ENCODE measurements at regions not wholly inside any gene's neighbourhood (a gene's known extent, or its start where the extent isn't known, plus 50 kb on each side); places are given as distances from the start of the nearest gene placed in this dataset.

DNA sequence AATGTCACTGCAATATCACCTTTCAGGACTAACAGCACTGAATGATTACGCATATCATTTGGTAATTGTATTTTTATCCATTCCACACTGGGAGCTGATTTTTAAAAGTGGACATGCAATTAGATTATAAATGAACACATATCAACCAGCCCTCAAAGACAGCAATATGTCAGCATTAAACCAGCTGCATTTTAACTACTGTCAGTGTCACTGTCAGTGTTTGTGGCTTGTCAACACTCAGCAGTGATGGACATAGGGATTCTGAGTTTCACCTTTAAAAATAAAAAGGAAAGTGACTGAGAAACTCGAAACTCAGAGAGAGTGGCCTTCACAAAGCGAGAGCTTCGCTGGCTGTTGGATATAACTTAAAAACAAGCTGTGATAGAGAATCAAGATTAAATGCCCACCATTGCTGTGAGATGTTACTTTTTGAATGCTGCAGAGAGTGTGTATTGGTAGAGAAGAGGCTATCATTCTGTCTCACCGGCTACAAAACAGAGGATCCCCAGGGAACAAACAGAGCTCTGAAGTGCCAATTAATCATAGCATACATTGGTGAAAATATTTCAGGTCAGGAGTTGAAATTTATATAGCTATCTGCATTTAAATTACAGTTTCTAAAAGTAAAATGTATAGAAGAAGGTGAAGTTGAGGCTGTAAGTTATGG is 635.8 kb downstream of the SQOR start:
- H3K27ac Mint-ChIP-seq, result no peak overlapping the region
- CTCF ChIA-PET, result no interaction called here
- POLR2A ChIA-PET, result no interaction called here

DNA sequence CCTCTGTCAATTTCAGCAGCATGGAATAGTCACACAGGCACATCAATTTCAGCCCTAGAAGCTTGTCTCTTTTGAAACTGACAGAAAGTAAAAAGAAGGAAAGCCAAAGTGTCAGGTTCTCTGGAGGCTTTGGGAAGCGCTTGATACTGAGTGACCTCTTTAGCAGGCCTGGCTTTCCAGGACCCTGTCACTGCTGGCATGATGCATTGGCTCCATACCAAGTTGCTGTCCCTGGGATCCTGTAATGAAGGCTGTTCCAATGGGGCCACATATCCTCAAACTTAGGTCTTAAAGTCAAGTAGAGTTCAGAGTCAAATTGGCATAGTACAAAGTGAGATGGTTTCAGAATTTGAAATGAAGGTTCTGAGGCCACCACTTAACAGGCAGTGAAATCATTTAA is 640.9 kb downstream of the SQOR start:
- no peaks in the 10 kb centered on the region for H3K9me3 Mint-ChIP-seq
- H3K27ac Mint-ChIP-seq, result no peak overlapping the region
- ChIA-PET POLR2A (no interaction called here), CTCF (no interaction called here)
- no peaks in the 10 kb centered on the region for H3K4me1 Mint-ChIP-seq
- H3K27me3 Mint-ChIP-seq (ENCODE audit: low read depth), result no peaks in the 10 kb centered on the region
- ATAC-seq (no peak), DNase-seq (ENCODE audit: low spot score) (no peak)
- H3K4me3 Mint-ChIP-seq, result no peak overlapping the region
- H3K36me3 Mint-ChIP-seq, result no peaks in the 10 kb centered on the region
- TF ChIP-seq, protein P1, sequence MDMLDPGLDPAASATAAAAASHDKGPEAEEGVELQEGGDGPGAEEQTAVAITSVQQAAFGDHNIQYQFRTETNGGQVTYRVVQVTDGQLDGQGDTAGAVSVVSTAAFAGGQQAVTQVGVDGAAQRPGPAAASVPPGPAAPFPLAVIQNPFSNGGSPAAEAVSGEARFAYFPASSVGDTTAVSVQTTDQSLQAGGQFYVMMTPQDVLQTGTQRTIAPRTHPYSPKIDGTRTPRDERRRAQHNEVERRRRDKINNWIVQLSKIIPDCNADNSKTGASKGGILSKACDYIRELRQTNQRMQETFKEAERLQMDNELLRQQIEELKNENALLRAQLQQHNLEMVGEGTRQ (CRISPR knock-in tag; IDR thresholded peaks at IDR 0.05), result no peak
- no peak for TF ChIP-seq ZNF423 (CRISPR knock-in tag; IDR thresholded peaks at IDR 0.05)
- TF ChIP-seq TEAD1 (CRISPR knock-in tag; IDR thresholded peaks at IDR 0.05), result no peak
- no peak for TF ChIP-seq KAT7 (CRISPR knock-in tag; IDR thresholded peaks at IDR 0.05; ENCODE audit: borderline replicate concordance)
- no peak for TF ChIP-seq ZNF121 (CRISPR knock-in tag; IDR thresholded peaks at IDR 0.05)
- TF ChIP-seq, protein P2, sequence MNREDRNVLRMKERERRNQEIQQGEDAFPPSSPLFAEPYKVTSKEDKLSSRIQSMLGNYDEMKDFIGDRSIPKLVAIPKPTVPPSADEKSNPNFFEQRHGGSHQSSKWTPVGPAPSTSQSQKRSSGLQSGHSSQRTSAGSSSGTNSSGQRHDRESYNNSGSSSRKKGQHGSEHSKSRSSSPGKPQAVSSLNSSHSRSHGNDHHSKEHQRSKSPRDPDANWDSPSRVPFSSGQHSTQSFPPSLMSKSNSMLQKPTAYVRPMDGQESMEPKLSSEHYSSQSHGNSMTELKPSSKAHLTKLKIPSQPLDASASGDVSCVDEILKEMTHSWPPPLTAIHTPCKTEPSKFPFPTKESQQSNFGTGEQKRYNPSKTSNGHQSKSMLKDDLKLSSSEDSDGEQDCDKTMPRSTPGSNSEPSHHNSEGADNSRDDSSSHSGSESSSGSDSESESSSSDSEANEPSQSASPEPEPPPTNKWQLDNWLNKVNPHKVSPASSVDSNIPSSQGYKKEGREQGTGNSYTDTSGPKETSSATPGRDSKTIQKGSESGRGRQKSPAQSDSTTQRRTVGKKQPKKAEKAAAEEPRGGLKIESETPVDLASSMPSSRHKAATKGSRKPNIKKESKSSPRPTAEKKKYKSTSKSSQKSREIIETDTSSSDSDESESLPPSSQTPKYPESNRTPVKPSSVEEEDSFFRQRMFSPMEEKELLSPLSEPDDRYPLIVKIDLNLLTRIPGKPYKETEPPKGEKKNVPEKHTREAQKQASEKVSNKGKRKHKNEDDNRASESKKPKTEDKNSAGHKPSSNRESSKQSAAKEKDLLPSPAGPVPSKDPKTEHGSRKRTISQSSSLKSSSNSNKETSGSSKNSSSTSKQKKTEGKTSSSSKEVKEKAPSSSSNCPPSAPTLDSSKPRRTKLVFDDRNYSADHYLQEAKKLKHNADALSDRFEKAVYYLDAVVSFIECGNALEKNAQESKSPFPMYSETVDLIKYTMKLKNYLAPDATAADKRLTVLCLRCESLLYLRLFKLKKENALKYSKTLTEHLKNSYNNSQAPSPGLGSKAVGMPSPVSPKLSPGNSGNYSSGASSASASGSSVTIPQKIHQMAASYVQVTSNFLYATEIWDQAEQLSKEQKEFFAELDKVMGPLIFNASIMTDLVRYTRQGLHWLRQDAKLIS (CRISPR knock-in tag; IDR thresholded peaks at IDR 0.05; ENCODE audit: borderline replicate concordance), result no peak

More for the DNA sequence above, 635.8 kb downstream of the SQOR start:
- DNase-seq (ENCODE audit: low spot score) (no peak), ATAC-seq (no peak)
- Mint-ChIP-seq H3K36me3 (no peaks in the 10 kb centered on the region), H3K27me3 (ENCODE audit: low read depth) (no peaks in the 10 kb centered on the region), H3K4me3 (no peak overlapping the region), H3K4me1 (no peaks in the 10 kb centered on the region), H3K9me3 (no peaks in the 10 kb centered on the region)
- TF ChIP-seq, protein P3, sequence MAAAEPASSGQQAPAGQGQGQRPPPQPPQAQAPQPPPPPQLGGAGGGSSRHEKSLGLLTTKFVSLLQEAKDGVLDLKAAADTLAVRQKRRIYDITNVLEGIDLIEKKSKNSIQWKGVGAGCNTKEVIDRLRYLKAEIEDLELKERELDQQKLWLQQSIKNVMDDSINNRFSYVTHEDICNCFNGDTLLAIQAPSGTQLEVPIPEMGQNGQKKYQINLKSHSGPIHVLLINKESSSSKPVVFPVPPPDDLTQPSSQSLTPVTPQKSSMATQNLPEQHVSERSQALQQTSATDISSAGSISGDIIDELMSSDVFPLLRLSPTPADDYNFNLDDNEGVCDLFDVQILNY (CRISPR knock-in tag; IDR thresholded peaks at IDR 0.05), result no peak
- TF ChIP-seq SMAD3 (CRISPR knock-in tag; IDR thresholded peaks at IDR 0.05; ENCODE audit: borderline replicate concordance) (no peak), TCF7 (CRISPR knock-in tag; IDR thresholded peaks at IDR 0.05; ENCODE audit: low read depth) (no peak), ELF4 (CRISPR knock-in tag; IDR thresholded peaks at IDR 0.05; ENCODE audit: low read depth) (no peak), NR1H2 (CRISPR knock-in tag; IDR thresholded peaks at IDR 0.05) (no peak), ZNF138 (CRISPR knock-in tag; conservative IDR thresholded peaks at IDR 0.05) (no peak), CBFB (CRISPR knock-in tag; IDR thresholded peaks at IDR 0.05; ENCODE audit: low read depth) (no peak), PRRX2 (CRISPR knock-in tag; IDR thresholded peaks at IDR 0.05) (no peak)
- TF ChIP-seq, protein P4, sequence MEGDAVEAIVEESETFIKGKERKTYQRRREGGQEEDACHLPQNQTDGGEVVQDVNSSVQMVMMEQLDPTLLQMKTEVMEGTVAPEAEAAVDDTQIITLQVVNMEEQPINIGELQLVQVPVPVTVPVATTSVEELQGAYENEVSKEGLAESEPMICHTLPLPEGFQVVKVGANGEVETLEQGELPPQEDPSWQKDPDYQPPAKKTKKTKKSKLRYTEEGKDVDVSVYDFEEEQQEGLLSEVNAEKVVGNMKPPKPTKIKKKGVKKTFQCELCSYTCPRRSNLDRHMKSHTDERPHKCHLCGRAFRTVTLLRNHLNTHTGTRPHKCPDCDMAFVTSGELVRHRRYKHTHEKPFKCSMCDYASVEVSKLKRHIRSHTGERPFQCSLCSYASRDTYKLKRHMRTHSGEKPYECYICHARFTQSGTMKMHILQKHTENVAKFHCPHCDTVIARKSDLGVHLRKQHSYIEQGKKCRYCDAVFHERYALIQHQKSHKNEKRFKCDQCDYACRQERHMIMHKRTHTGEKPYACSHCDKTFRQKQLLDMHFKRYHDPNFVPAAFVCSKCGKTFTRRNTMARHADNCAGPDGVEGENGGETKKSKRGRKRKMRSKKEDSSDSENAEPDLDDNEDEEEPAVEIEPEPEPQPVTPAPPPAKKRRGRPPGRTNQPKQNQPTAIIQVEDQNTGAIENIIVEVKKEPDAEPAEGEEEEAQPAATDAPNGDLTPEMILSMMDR (IDR thresholded peaks at IDR 0.05), result no peak
- TF ChIP-seq, protein P5, sequence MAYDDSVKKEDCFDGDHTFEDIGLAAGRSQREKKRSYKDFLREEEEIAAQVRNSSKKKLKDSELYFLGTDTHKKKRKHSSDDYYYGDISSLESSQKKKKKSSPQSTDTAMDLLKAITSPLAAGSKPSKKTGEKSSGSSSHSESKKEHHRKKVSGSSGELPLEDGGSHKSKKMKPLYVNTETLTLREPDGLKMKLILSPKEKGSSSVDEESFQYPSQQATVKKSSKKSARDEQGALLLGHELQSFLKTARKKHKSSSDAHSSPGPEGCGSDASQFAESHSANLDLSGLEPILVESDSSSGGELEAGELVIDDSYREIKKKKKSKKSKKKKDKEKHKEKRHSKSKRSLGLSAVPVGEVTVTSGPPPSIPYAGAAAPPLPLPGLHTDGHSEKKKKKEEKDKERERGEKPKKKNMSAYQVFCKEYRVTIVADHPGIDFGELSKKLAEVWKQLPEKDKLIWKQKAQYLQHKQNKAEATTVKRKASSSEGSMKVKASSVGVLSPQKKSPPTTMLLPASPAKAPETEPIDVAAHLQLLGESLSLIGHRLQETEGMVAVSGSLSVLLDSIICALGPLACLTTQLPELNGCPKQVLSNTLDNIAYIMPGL (CRISPR knock-in tag; IDR thresholded peaks at IDR 0.05), result no peak
- TF ChIP-seq, protein P6, sequence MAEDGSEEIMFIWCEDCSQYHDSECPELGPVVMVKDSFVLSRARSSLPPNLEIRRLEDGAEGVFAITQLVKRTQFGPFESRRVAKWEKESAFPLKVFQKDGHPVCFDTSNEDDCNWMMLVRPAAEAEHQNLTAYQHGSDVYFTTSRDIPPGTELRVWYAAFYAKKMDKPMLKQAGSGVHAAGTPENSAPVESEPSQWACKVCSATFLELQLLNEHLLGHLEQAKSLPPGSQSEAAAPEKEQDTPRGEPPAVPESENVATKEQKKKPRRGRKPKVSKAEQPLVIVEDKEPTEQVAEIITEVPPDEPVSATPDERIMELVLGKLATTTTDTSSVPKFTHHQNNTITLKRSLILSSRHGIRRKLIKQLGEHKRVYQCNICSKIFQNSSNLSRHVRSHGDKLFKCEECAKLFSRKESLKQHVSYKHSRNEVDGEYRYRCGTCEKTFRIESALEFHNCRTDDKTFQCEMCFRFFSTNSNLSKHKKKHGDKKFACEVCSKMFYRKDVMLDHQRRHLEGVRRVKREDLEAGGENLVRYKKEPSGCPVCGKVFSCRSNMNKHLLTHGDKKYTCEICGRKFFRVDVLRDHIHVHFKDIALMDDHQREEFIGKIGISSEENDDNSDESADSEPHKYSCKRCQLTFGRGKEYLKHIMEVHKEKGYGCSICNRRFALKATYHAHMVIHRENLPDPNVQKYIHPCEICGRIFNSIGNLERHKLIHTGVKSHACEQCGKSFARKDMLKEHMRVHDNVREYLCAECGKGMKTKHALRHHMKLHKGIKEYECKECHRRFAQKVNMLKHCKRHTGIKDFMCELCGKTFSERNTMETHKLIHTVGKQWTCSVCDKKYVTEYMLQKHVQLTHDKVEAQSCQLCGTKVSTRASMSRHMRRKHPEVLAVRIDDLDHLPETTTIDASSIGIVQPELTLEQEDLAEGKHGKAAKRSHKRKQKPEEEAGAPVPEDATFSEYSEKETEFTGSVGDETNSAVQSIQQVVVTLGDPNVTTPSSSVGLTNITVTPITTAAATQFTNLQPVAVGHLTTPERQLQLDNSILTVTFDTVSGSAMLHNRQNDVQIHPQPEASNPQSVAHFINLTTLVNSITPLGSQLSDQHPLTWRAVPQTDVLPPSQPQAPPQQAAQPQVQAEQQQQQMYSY (CRISPR knock-in tag; IDR thresholded peaks at IDR 0.05), result no peak
- TF ChIP-seq, protein P7, sequence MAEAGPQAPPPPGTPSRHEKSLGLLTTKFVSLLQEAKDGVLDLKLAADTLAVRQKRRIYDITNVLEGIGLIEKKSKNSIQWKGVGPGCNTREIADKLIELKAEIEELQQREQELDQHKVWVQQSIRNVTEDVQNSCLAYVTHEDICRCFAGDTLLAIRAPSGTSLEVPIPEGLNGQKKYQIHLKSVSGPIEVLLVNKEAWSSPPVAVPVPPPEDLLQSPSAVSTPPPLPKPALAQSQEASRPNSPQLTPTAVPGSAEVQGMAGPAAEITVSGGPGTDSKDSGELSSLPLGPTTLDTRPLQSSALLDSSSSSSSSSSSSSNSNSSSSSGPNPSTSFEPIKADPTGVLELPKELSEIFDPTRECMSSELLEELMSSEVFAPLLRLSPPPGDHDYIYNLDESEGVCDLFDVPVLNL (CRISPR knock-in tag; IDR thresholded peaks at IDR 0.05; ENCODE audit: borderline replicate concordance, low read depth), result no peak

Measured in WTC11 (cell line).